WTC11 (cell line): ENCODE measurements at regions not wholly inside any gene's neighbourhood (a gene's known extent, or its start where the extent isn't known, plus 50 kb on each side); places are given as distances from the start of the nearest gene placed in this dataset.
"Not testable (repeated sequence)": the region's sequence is repeated elsewhere in the genome, so short reads cannot be mapped to it uniquely, and the experiment has no call there.

Experiments
- ATAC-seq: fragments of 200-7000 bp; cut with Tn5 transposase; 2 replicates; pipeline ENCODE4 v1.10.0; 2021; ENCODE audit warnings: mild to moderate bottlenecking, moderate library complexity
- CTCF ChIA-PET: fragments of 300-600 bp; sonication (Branson Sonifier 250); formaldehyde crosslinking; loops from one replicate; lab custom pipeline; 2021; ENCODE audit warnings: antibody characterized with exemption; lab: Charles Lee
- POLR2A ChIA-PET: fragments of 350-600 bp; sonication (Branson Sonifier 250); formaldehyde crosslinking; loops from one replicate; lab custom pipeline; 2021; ENCODE audit warnings: antibody characterized with exemption; lab: Charles Lee
- DNase-seq: peaks from one replicate; pipeline ENCODE4 v3.0.0; 2021; ENCODE audit warnings: low spot score
- H3K27ac Mint-ChIP-seq: 2 replicates; pipeline ENCODE4 v1.8.0; 2021; ENCODE audit warnings: mixed read lengths
- H3K27me3 Mint-ChIP-seq: 2 replicates; pipeline ENCODE4 v1.8.0; 2021; ENCODE audit warnings: low read depth, mild to moderate bottlenecking, moderate library complexity, mixed read lengths
- H3K36me3 Mint-ChIP-seq: 2 replicates; pipeline ENCODE4 v1.8.0; 2021; ENCODE audit warnings: mixed read lengths
- H3K4me1 Mint-ChIP-seq: 2 replicates; pipeline ENCODE4 v1.8.0; 2022; ENCODE audit warnings: mixed read lengths
- H3K4me3 Mint-ChIP-seq: 2 replicates; pipeline ENCODE4 v1.8.0; 2021; ENCODE audit warnings: mild to moderate bottlenecking, moderate library complexity, mixed read lengths
- H3K9me3 Mint-ChIP-seq: 2 replicates; pipeline ENCODE4 v1.8.0; 2021; ENCODE audit warnings: mixed read lengths
- ATF2 ChIP-seq: sonication (generic); formaldehyde crosslinking; IDR thresholded peaks from 2 replicates; pipeline ENCODE4 v1.8.1; 2022; ENCODE audit warnings: low read depth, missing genetic modification reagents, borderline replicate concordance
- CREB1 ChIP-seq: sonication (generic); formaldehyde crosslinking; IDR thresholded peaks from 2 replicates; pipeline ENCODE4 v1.8.0; 2023; ENCODE audit warnings: mild to moderate bottlenecking, missing genetic modification reagents
- CREM ChIP-seq: sonication (generic); formaldehyde crosslinking; IDR thresholded peaks from 2 replicates; pipeline ENCODE4 v1.8.1; 2022; ENCODE audit warnings: mild to moderate bottlenecking, missing genetic modification reagents, moderate library complexity
- ESRRA ChIP-seq: sonication (generic); formaldehyde crosslinking; IDR thresholded peaks from 2 replicates; pipeline ENCODE4 v1.8.1; 2022; ENCODE audit warnings: mild to moderate bottlenecking, missing genetic modification reagents, borderline replicate concordance
- FOXJ3 ChIP-seq: sonication (generic); formaldehyde crosslinking; IDR thresholded peaks from 2 replicates; pipeline ENCODE4 v1.9.0; 2021; ENCODE audit warnings: missing genetic modification reagents, mild to moderate bottlenecking, borderline replicate concordance
- GTF2I ChIP-seq: fragments of 250-450 bp; sonication (Bioruptor Pico); conservative IDR thresholded peaks from 2 replicates; pipeline ENCODE4 v1.4.0; 2021; ENCODE audit warnings: mild to moderate bottlenecking
- MAX ChIP-seq: sonication (generic); formaldehyde crosslinking; IDR thresholded peaks from 2 replicates; pipeline ENCODE4 v1.8.0; 2022; ENCODE audit warnings: mild to moderate bottlenecking, missing genetic modification reagents
- MXD4 ChIP-seq: fragments of 250-450 bp; sonication (Bioruptor Pico); IDR thresholded peaks from 2 replicates; pipeline ENCODE4 v1.8.0; 2021; ENCODE audit warnings: mild to moderate bottlenecking, moderate library complexity, borderline replicate concordance
- NFE2L1 ChIP-seq: sonication (generic); formaldehyde crosslinking; IDR thresholded peaks from 2 replicates; pipeline ENCODE4 v1.8.1; 2023; ENCODE audit warnings: missing genetic modification reagents
- NFYB ChIP-seq: sonication (generic); formaldehyde crosslinking; conservative IDR thresholded peaks from 2 replicates; pipeline ENCODE4 v1.8.0; 2022; ENCODE audit warnings: low read depth, missing genetic modification reagents
- RELA ChIP-seq: sonication (generic); formaldehyde crosslinking; IDR thresholded peaks from 2 replicates; pipeline ENCODE4 v1.8.1; 2022; ENCODE audit warnings: missing genetic modification reagents, mild to moderate bottlenecking, borderline replicate concordance
- TP53 ChIP-seq: sonication (generic); formaldehyde crosslinking; IDR thresholded peaks from 2 replicates; pipeline ENCODE4 v1.8.1; 2023; ENCODE audit warnings: mild to moderate bottlenecking, missing genetic modification reagents
- ZBTB21 ChIP-seq: sonication (generic); formaldehyde crosslinking; IDR thresholded peaks from 2 replicates; pipeline ENCODE4 v1.8.1; 2023; ENCODE audit warnings: mild to moderate bottlenecking, missing genetic modification reagents, borderline replicate concordance
- ZNF317 ChIP-seq: sonication (generic); formaldehyde crosslinking; IDR thresholded peaks from 2 replicates; pipeline ENCODE4 v1.8.1; 2023; ENCODE audit warnings: low read depth, mild to moderate bottlenecking, moderate library complexity, missing genetic modification reagents, borderline replicate concordance
- ZNF396 ChIP-seq: fragments of 250-450 bp; sonication (Bioruptor Pico); IDR thresholded peaks from 2 replicates; pipeline ENCODE4 v1.8.0; 2021; ENCODE audit warnings: mild to moderate bottlenecking, moderate library complexity, borderline replicate concordance
- ZNF512 ChIP-seq: sonication (generic); formaldehyde crosslinking; IDR thresholded peaks from 2 replicates; pipeline ENCODE4 v1.8.1; 2022; ENCODE audit warnings: missing genetic modification reagents, borderline replicate concordance
- ZNF671 ChIP-seq: fragments of 250-450 bp; sonication (Bioruptor Pico); IDR thresholded peaks from 2 replicates; pipeline ENCODE4 v1.8.0; 2021; ENCODE audit warnings: mild to moderate bottlenecking
- TF ChIP-seq, protein P1 (sequence below): sonication (generic); formaldehyde crosslinking; IDR thresholded peaks from 2 replicates; pipeline ENCODE4 v1.8.1; 2023; ENCODE audit warnings: mild to moderate bottlenecking, missing genetic modification reagents
- TF ChIP-seq, protein P2 (sequence below): sonication (generic); formaldehyde crosslinking; IDR thresholded peaks from 2 replicates; pipeline ENCODE4 v1.8.0; 2023; ENCODE audit warnings: missing genetic modification reagents, mild to moderate bottlenecking, borderline replicate concordance
- TF ChIP-seq, protein P3 (sequence below): sonication (generic); formaldehyde crosslinking; IDR thresholded peaks from 2 replicates; pipeline ENCODE4 v1.8.1; 2023; ENCODE audit warnings: mild to moderate bottlenecking, missing genetic modification reagents, moderate library complexity

- Mint-ChIP-seq H3K4me3 (no peak overlapping the region), H3K4me1 (no peaks in the 10 kb centered on the region), H3K36me3 (peaks cover 27% of the 10 kb centered on the region), H3K9me3 (peaks cover 45% of the 10 kb centered on the region), H3K27ac (no peak overlapping the region), H3K27me3 (peaks cover 3% of the 10 kb centered on the region)
- ChIA-PET CTCF (no interaction called here), POLR2A (no interaction called here)
- TF ChIP-seq, protein P1, sequence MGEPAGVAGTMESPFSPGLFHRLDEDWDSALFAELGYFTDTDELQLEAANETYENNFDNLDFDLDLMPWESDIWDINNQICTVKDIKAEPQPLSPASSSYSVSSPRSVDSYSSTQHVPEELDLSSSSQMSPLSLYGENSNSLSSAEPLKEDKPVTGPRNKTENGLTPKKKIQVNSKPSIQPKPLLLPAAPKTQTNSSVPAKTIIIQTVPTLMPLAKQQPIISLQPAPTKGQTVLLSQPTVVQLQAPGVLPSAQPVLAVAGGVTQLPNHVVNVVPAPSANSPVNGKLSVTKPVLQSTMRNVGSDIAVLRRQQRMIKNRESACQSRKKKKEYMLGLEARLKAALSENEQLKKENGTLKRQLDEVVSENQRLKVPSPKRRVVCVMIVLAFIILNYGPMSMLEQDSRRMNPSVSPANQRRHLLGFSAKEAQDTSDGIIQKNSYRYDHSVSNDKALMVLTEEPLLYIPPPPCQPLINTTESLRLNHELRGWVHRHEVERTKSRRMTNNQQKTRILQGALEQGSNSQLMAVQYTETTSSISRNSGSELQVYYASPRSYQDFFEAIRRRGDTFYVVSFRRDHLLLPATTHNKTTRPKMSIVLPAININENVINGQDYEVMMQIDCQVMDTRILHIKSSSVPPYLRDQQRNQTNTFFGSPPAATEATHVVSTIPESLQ (CRISPR knock-in tag): no peak
- no peak for TF ChIP-seq TP53 (CRISPR knock-in tag)
- TF ChIP-seq GTF2I (CRISPR knock-in tag): no peak
- no peak for TF ChIP-seq ZBTB21 (CRISPR knock-in tag)
- no peak for TF ChIP-seq CREM (CRISPR knock-in tag)
- TF ChIP-seq MXD4: no peak
- TF ChIP-seq NFYB (CRISPR knock-in tag): no peak
- no peak for TF ChIP-seq CREB1 (CRISPR knock-in tag)
- TF ChIP-seq ATF2 (CRISPR knock-in tag): no peak
- TF ChIP-seq ZNF396 (CRISPR knock-in tag): no peak
- no peak for TF ChIP-seq ESRRA (CRISPR knock-in tag)
- TF ChIP-seq NFE2L1 (CRISPR knock-in tag): no peak
- no peak for TF ChIP-seq MAX
- no peak for TF ChIP-seq ZNF671 (CRISPR knock-in tag)
- TF ChIP-seq ZNF317 (CRISPR knock-in tag): no peak
- no peak for TF ChIP-seq RELA (CRISPR knock-in tag)
- no peak for TF ChIP-seq FOXJ3 (CRISPR knock-in tag)
- TF ChIP-seq ZNF512 (CRISPR knock-in tag): no peak
- TF ChIP-seq, protein P2, sequence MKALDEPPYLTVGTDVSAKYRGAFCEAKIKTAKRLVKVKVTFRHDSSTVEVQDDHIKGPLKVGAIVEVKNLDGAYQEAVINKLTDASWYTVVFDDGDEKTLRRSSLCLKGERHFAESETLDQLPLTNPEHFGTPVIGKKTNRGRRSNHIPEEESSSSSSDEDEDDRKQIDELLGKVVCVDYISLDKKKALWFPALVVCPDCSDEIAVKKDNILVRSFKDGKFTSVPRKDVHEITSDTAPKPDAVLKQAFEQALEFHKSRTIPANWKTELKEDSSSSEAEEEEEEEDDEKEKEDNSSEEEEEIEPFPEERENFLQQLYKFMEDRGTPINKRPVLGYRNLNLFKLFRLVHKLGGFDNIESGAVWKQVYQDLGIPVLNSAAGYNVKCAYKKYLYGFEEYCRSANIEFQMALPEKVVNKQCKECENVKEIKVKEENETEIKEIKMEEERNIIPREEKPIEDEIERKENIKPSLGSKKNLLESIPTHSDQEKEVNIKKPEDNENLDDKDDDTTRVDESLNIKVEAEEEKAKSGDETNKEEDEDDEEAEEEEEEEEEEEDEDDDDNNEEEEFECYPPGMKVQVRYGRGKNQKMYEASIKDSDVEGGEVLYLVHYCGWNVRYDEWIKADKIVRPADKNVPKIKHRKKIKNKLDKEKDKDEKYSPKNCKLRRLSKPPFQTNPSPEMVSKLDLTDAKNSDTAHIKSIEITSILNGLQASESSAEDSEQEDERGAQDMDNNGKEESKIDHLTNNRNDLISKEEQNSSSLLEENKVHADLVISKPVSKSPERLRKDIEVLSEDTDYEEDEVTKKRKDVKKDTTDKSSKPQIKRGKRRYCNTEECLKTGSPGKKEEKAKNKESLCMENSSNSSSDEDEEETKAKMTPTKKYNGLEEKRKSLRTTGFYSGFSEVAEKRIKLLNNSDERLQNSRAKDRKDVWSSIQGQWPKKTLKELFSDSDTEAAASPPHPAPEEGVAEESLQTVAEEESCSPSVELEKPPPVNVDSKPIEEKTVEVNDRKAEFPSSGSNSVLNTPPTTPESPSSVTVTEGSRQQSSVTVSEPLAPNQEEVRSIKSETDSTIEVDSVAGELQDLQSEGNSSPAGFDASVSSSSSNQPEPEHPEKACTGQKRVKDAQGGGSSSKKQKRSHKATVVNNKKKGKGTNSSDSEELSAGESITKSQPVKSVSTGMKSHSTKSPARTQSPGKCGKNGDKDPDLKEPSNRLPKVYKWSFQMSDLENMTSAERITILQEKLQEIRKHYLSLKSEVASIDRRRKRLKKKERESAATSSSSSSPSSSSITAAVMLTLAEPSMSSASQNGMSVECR (CRISPR knock-in tag): no peak
- TF ChIP-seq, protein P3, sequence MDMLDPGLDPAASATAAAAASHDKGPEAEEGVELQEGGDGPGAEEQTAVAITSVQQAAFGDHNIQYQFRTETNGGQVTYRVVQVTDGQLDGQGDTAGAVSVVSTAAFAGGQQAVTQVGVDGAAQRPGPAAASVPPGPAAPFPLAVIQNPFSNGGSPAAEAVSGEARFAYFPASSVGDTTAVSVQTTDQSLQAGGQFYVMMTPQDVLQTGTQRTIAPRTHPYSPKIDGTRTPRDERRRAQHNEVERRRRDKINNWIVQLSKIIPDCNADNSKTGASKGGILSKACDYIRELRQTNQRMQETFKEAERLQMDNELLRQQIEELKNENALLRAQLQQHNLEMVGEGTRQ (CRISPR knock-in tag): no peak
- DNase-seq (no peak), ATAC-seq (no peak)
Observed at GRCh38 chr11:33434294-33434693, 177.1 kb downstream of the HIPK3 start.

- H3K27me3 Mint-ChIP-seq, H3K27ac Mint-ChIP-seq, POLR2A ChIA-PET, DNase-seq, H3K4me3 Mint-ChIP-seq, CTCF ChIA-PET, H3K4me1 Mint-ChIP-seq, ATAC-seq: not testable (repeated sequence)
- peaks cover 16% of the 10 kb centered on the region for H3K36me3 Mint-ChIP-seq
- H3K9me3 Mint-ChIP-seq: peaks cover 28% of the 10 kb centered on the region
Observed at GRCh38 chr11:33428435-33428834, 171.3 kb downstream of the HIPK3 start.
